HG03064 (cell line): ENCODE measurements at regions not wholly inside any gene's neighbourhood (a gene's known extent, or its start where the extent isn't known, plus 50 kb on each side); places are given as distances from the start of the nearest gene placed in this dataset.

Experiments
- ATAC-seq: cut with Tn5 transposase; IDR thresholded peaks from one replicate; pipeline ENCODE4 v1.9.1; 2021; ENCODE audit warnings: low read depth; ENCODE audit not compliant: unreplicated experiment

DNA sequence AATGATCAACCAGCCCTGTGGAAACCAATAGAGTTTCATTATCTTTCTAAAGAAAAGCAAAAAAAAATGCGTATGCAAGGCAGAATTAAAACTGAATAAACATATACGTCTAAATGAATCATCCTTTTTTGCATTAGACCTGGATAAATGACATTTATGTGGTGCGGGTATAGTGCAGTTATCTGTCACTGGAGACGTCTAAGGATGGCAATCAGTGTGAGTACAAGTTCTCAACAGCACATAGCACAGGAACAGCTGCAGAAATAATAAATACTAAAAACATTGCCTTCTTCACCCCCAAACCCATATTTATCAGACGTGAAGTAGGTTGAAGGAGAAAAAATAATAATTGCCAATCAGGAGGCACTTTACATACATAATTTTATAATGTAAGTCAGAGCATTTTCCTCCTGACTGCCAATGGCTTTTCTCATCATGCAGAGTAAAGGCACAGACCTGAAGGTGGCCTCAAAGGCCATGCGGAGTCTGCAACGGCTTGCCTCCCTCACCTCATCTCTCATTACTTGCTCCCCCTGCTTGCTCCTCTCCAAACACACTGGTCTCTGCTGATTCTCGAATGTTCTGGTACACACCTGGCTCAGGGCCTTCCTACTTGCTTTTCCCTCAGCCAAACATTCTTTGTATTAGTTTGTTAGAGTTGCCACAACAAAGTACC lies 574.7 kb upstream of the PLXNA2 start:
- ATAC-seq: no peak

DNA sequence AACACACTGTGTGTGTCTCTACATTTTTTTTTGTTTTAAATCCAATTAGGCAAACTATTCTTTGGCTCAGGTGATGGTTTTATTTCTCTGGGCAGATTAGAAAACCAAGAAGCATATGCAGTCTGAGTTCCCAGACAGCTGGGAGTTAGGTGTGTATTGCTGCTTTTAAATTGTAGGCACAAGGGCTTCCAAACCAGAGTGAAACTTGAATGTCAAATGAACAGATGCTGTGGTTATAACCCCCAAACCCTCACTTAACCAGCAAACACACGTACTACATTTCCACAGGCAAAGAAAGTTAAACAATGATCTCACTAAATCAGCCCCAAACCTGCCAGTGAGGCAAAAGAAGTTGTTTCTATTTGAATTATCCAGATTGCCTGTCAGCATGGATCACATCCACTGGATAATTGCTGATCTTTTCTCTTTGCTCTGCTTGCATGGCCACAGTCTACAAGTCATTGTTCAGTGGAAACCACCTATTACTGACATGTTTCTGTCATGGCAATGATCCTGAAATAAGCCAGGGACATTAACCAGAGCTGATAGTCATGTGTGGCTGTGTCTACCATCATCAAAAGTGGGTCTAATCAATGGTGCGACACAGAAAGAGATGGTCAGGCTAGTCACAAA lies 576.5 kb upstream of the PLXNA2 start:
- no peak for ATAC-seq

DNA sequence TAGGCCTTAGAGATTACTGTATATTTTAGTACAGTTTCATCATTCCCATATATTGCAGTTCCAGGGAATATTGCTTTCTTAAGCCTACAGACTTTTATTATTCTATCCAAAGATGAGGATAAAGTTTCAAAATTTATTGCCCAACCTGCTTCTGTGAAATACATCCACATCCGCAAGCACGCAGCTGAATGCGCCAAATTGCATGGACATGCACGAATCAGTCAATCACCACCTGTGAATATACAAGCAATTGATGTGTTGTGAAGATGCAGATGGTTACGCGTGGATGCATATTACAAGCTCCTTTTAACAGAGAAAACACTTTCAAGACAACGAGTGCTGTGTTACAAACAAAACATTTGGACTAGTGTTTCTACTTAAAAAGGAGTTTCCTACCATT lies 577.8 kb upstream of the PLXNA2 start:
- ATAC-seq: no peak

DNA sequence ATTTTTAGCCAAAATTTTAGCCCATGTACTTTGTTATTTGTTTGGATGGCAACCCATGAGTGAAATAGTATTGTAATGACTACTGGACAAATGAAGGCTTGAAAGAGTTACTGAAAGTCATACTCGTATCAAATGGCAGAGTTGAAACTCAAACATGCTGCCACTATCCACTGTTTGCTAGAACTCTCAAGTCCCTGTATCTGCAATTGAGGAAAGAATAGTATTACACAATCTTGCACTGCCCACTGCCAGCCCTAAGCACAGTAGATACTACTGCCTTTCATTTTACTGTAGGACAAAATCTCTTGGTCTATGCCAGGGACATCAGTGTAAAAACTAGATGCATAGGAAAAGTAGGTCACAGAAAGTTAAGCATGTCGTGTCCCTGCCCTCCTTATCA lies 581.1 kb upstream of the PLXNA2 start:
- ATAC-seq: no peak

DNA sequence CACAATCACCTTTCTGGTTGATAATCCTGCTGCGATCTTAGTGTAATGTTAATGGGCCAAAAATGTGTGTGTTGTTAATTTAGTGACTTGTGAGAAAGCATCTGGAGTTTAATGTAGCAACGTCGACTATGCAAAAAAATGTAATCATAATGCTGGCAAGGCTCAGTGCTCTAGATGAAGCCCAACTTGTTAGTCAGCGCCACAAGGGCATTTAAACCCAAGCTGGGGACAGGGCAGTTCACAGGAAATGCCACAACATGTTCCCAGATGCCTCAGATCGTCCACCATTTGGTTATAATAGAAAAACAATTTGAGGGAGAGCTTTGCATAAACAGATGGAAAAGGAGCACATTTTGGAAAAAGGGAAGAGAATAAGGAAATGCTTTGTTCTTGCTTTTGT lies 585.4 kb upstream of the PLXNA2 start:
- no peak for ATAC-seq

DNA sequence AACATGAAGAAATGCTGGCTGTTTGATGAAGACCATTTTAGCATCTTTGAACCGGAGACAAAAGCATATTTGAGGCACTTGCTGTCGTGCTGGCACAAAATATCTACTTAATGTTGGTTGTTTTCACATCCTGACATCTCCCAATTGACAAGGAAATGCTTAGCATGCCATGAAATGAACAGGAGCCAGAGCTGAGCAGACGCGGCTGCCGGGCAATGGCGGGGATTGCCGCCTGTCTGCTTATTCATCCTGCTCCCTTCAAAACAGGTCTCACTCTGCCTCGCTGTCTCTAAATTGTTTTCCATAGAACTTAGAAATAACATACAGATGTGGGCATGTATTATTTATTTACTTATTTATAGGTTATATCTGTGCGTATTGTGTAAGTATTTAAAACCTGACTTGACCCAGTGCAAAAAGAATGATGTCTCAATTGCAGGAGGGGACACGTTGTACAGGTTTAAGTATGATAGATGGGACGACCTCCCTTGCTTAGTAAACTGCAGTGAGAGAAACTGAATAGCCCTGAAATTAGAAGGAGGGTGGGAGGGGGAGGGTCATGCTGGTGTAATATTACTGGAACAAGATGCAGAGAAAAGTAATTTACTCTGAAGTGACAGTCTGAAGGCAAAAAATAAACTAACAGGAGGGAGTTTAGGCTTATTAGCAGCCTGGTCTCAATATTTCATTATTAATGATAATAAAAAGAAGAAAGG lies 590.4 kb upstream of the PLXNA2 start:
- no peak for ATAC-seq

DNA sequence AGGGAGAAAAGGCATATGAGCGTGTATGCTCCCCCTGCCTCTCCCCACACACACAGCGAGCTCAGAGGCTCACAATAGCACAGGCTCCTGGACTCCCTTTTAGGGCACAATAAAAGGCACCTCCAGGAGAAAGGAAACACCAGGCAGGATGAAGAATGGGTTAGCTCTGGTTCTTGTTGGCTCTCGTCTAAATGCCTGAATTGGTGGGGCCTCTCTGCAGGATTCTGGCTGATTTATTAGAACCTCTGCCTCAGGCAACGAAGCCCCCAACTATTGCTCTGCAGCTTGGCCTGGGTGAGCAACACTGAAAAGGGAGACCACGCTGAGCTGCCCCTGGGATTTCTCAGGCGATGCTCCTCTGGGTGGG lies 590.9 kb upstream of the PLXNA2 start:
- no peak for ATAC-seq

DNA sequence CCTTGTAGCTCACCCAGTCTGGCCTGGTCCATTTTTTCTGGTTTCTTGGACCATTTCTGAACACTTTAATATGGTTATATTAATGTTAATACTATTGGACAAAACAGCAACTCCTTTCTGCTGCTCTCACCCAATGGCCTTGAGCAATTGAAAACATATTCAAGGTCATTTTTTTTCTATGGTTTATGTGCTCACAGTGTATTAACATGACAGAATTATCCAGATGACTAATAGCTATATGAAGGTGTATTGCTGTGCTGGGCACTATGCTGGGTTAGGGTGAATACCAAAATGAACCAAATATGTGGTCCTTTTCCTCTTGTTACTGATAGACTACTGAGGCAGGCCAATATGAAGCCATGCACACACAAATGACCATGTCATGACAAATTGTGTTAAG lies 591.6 kb upstream of the PLXNA2 start:
- no peak for ATAC-seq

DNA sequence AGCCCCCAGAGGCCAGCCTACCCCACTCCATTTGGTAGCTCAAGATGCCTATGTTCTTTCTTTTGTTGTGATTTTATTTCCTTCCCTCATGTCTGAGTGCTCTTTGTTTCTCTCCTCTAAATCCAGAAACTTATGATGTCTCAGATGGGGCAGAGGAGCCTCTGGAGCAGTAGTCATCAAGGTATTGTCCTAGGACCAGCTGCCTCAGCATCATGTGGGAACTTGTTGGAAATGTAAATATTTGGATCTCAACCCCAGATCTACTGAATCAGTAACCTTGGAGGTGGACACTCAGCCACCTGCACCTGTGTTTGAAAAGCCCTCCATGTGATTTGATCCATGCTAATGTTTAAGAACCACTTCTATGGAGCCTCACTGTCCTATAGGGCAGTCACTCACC lies 593.1 kb upstream of the PLXNA2 start:
- ATAC-seq: no peak

DNA sequence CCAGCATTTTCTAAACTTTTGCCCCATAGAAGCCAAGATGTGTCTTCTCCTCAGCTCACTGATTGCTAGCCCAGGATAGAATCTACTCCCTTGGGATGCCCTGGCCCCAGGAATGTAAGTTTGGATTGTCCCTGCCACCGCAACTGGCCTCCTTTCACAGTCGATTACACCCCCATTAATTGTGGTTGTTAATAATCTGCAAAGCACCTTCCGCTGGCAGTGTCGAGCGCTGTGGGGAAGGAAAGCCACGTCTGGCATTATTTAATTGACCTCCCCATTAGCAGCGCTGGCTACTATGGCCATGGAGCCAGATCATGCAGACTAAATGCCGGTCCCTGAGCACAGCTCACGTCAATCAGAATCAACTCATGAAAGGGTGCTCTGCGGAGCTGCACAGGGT lies 597.3 kb upstream of the PLXNA2 start:
- no peak for ATAC-seq

DNA sequence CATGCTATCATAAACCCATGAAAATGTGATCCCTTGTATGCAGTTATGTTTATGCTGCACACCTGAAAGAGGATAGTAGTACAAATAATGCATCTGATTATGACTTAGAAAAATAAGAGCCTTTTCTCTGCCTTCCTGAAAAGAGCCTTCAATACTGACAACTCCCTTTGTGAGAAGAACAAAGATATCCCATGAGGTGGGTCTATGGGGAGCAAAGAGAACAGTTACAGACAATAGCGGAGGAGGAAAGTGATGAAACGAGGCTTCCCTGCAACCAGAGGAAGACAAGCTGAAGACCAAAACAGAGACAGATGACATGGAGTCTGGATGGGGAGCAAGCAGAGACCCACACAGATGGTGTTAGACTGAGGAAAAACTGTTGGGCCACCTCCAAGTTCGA lies 598.3 kb upstream of the PLXNA2 start:
- ATAC-seq: no peak

DNA sequence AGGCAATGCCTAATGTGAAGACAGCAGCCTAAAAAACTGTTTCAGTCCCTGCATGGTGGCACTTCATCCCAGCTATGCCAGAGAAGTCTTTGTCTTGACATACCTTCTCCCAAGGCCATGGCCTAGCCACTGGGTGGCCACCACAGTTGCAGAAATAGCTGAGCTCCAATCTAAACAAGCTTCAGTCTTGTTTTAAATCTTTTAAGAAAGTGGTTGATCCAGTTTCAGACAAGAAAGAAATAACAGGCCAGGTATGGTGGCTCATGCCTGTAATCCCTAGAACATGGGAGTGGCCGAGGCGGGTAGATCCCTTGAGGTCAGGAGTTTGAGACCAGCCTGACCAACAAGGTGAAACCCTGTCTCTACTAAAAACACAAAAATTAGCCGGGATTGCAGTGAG lies 600.0 kb upstream of the PLXNA2 start:
- no peak for ATAC-seq

DNA sequence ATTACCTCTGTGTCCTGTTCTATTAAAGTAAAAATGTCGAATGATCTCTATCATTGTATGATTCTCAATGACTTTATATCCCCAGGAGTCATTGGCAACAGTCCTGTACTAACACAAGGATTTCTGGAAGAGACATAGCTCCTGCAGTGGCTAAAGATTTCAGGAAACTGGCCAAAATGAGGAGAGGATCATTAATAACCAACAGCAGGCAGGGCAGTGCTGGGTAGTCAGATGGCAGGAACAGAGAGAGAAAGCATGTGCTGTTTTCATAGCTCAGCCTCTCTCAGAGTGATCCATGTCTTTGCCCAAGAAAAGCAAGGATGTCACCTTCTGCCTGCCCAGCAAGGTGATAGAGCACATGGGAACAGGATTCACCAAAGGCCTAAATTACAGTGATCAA lies 604.7 kb upstream of the PLXNA2 start:
- ATAC-seq: no peak

DNA sequence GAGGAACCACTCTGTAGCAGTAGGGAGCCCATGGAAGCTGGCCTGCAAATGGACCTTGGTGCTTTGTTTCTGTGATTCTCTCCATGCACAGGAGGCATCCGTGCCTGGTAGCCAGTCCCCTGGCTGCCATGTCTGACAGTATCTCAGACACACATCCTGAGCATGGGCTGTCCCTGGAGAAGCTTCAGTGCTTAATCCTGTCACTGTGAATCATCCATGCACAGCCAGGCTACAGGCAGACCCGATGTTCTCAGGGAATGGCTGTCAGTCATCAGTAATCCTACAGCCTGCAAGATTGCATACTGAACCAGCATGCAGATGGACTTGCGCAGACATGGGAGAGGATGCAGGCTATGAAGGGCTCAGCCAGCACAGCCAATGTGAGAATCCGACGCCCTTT lies 606.3 kb upstream of the PLXNA2 start:
- ATAC-seq: no peak

DNA sequence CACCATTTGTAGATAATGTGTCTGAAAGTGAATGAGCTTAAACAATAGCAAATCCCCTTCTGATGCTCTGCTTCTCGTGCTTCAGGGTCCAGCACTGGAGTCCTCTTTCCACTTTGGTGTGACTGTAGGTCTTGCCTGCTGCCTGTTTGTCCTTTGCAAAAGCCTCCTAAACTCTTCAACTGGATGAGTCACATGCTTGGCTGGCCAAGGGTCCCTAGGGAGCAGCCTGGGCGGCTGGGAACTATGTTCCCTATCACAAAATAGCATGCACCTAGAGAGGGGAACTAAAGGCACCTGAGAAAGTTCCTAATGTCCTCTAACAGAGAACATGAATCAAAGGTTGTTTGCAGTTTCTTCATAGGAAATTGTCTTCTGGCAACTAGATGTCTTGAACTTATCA lies 607.2 kb upstream of the PLXNA2 start:
- no peak for ATAC-seq

DNA sequence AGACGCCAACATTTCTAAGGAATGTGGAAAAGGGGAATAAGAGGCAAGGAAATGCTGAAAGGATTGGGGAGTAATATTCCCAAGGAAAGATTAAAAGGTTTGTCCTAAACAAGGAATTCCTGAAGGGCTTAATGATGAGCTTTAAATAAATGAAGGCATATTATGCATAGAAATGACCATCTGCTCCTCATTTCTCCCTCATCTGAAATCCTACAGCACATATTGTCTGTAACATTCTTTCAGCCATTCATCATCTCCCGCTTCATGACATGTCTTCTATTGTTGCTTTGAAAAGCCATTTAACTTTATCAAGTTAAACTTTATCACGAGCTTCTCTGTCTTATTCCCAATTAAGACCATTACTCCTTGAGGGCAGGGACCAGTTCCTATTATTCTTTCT lies 608.7 kb upstream of the PLXNA2 start:
- ATAC-seq: no peak

DNA sequence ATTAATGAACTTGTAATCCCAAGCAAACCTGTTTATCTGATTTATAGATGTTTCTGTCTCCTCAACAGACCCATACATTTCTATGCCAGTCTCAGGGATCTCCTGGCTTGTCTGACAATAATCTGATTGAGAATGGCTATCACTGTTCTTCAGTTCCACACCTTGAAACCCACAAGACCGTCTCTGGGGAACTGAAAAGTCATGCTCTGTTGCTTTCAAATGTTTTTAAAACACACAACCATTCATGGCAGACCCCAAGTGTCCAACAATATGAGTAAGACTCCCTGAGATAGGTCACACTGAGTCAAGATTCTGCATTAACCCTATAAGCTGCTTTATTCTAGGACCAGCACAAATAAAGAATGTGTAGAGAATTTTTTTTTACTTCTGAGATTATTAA lies 611.2 kb upstream of the PLXNA2 start:
- ATAC-seq: no peak

DNA sequence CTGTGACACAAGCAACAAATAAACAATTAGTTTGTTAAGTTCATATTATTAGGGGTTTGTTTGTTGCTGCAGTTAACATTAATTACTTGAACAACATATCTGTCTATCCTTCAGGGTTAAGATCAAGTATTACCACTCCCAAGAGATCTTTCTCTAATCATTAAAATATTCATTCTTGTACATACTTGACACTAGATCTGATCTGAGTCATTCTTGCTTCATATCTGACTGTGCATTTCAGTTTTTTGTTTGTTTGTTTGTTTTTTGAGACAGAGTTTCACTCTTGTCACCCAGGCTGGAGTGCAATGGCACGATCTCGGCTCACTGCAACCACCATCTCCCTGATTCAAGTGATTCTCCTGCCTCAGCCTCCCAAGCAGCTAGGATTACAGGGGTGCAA lies 613.3 kb upstream of the PLXNA2 start:
- no peak for ATAC-seq

DNA sequence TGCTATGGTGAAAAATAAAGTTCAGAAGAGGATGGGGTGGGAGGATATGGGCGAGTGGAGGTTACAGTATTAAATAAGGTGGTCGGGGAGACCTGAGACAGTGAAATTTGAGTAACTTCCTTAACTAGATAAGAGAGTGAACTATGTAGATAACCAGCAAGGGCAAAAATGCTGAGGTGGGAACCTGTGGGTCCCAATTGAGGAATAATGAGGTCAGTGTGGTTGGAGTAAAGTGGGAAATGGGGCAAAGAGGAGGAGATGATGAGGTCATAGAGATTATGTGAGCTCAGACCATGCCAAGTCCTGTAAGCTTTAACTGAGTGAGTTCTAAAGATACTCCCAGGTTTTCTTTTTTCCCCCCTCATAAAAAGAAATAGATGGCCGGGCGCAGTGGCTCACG lies 614.6 kb upstream of the PLXNA2 start:
- no peak for ATAC-seq

DNA sequence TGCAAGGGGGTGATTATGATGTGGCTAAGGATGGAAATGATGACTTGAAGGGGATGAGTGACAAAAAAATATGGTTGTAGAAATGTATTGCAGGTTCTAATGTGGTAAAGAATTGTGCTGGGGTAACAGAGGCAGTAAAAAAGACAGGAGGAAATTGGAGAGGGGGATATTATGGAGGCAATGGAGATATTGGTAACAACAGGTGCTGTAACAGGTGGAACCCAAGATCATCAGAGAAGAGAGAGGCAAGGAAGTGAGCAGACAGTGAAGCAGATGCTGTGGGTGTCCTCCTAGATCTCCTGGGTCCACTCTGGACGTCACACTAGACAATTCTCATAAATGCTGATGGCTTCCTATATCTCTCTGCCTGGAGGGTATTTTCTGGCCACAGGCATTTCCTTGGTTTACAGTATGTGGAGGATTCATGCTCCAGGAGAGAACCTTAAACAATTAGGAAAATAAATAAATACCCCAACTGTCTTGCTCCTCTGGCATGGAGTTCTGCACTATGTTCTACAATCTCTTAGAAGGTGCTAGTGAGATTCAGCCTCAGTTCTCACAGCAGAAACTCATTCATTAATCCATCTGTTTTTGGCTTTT lies 620.3 kb upstream of the PLXNA2 start:
- ATAC-seq: no peak

DNA sequence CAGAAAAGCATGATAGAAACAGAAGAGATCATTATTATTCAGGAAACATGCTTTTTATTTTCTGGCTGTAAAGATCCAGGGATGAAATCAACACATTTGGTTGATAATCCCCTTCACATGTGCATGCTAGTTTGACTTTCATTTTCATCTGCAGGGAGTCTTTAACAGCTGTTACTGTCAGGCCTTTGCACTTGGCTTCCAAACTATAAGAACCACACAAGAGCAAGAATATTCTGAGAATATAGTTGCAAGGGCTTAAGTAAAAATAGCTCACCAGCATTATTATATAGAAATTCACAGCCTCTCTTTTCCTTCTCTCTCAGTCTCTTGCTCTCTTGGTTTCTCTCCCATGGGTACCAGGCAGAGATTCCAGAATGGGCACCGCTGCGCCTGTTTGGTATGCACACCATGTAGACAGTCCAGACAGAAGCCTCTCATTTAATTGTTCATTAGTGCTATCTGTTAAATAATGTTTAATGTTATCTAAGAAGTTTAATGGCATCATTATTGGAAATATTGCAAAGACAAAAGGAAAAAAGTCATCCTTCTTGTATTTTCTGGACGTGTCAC lies 622.3 kb upstream of the PLXNA2 start:
- no peak for ATAC-seq
